HG02798 (cell line): ENCODE measurements at regions not wholly inside any gene's neighbourhood (a gene's known extent, or its start where the extent isn't known, plus 50 kb on each side); places are given as distances from the start of the nearest gene placed in this dataset.
"Not testable (repeated sequence)": the region's sequence is repeated elsewhere in the genome, so short reads cannot be mapped to it uniquely, and the experiment has no call there.

Source experiments
- ATAC-seq: cut with Tn5 transposase; IDR thresholded peaks from one replicate; pipeline ENCODE4 v1.9.1; 2021; ENCODE audit warnings: mild to moderate bottlenecking; ENCODE audit not compliant: unreplicated experiment, poor library complexity

DNA sequence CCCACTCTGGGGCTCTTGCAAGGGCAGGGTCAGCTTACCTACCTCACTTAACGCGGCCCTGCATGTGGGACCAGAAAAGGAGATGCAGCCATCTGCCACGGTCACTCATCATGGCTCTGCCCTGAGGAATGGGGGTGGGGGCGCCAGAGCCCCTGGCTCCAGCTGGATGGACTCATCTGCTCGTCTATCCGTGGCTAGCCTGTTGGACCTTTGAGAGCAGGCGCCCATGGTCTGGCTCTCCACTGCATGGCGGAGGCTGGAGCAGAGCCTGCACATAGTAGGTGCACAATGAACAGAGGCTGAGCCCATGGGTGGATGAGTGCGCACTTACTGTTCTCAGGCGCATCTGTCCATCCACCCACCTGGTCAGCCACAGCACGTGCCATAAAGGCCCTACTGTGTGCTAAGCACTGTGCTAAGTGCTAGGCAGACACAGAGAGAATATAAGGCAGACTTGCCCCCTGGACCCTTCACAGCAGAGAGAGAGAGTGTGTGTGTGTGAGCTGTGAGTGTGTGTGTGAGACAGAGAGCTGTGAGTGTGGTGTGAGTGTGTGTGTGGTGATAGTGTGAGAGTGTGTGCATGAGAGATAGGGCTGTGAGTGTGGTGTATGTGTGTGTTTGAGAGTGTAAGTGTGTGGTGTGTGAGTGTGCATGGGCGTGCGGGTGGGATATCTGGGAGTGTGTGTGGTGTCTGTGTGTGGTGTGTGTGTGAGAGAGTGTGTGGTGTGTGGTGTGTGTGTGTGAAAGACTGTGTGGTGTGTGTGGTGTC is 151.3 kb downstream of the TFCP2L1 start:
- ATAC-seq = no peak

DNA sequence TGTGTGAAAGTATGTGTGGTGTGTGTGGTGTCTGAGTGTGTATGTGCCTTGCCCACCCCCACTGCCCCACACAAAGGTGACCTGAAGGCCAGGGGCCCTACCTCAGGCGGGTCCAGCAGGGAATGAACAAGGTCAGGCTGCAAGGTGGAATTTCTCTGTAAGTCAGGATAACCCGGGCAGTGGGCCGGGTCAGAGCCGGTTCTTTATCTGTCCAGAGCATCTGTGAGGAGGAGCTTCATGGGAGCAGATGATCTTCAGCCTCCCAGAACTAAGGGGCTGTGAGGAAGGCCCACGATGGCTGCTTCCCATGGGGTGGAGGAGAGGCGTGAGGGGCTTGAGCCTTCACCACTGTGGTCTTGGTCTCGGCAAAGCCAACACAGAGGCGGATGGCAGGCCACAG is 150.3 kb downstream of the TFCP2L1 start:
- no peak for ATAC-seq

GRCh38 chr2:121135168-121135853 is 149.7 kb downstream of the TFCP2L1 start:
- no peak for ATAC-seq

- no peak for ATAC-seq
Measured at GRCh38 chr2:121136323-121136722, 148.7 kb downstream of the TFCP2L1 start.

DNA sequence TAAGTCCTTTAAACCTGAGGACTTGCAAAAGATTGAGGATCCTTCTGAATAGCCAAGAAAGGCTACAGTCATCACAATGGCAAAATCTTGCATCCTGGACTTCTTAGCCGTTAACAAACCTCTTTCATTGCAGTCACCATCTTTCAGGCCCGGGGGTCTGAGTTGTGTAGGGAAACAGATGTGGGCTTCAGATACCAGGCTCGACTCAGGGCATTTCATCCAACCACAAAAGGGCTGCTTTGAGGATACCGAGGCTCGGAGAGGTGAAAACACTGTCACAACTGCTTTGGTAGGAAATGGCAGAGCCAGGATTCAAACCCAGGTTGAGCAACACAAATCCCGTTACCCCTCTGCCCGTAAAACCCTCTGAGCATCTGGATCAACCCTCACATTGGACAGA is 147.4 kb downstream of the TFCP2L1 start:
- no peak for ATAC-seq

DNA sequence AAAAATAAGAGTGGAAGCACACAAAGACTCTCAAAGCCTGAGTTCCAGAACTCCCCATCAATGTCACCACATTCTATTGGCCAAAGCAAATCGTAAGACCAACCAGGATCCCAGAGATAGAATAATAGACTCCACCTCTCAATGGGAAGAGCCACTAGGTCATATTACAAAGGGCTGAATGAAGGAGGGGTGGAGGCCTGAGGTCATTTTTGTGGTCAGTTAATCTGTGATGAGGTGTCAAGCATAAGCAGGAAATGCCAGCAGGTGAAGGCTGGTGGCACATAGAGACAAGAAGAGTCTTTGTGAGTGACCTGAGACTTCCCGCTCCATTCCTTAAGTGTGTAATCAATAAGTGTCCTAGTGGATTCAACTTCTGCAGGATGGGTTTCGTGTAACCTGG is 144.3 kb downstream of the TFCP2L1 start:
- ATAC-seq = no peak

GRCh38 chr2:121142452-121142851 is 142.6 kb downstream of the TFCP2L1 start:
- no peak for ATAC-seq

DNA sequence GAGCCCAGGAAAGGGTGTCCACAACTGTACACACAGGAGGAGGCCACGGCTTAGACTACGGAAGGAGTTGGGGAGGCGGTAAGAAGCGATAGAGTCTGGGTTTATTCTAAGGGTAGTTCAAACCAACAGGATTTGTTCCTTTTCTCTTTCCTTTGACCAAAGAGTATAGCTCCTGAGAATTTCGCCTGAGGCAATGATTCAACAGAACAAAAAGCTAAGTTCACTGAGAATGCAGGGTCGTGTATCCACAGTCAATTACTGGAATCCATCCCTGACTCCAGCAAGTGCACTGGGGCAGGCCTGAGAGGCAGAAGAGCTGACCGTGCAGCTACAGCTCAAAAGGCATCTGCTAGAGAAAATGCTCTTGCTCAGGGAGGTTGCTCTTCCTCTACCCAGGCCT is 140.9 kb downstream of the TFCP2L1 start:
- ATAC-seq = no peak

GRCh38 chr2:121146630-121147029 is 138.4 kb downstream of the TFCP2L1 start:
- ATAC-seq = no peak

- ATAC-seq = no peak
Measured at GRCh38 chr2:121147766-121148165, 137.2 kb downstream of the TFCP2L1 start.

- ATAC-seq = no peak
Measured at GRCh38 chr2:121148481-121148880, 136.5 kb downstream of the TFCP2L1 start.

GRCh38 chr2:121149384-121149783 is 135.6 kb downstream of the TFCP2L1 start:
- ATAC-seq = no peak

DNA sequence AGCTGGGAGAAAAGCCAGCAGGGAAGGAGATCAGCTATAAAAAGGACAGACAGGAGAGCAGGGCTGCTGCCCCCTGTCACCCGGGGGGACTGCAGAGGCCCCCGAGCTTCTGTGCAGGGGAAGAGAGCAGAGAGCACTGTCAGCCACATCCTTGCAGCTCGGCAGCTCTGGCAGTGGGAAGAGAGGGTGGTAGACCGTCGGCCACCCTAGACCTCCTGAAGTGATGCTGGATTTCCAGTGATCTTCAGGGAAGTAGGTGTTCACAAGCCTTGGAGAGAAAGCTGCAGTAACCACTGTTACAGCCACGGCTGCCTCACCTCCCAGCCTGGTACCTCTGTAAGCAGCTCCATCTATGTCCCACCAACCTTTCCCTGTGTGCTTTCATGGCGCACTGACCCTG is 134.9 kb downstream of the TFCP2L1 start:
- no peak for ATAC-seq

- ATAC-seq = no peak
Measured at GRCh38 chr2:121150713-121151112, 134.3 kb downstream of the TFCP2L1 start.

DNA sequence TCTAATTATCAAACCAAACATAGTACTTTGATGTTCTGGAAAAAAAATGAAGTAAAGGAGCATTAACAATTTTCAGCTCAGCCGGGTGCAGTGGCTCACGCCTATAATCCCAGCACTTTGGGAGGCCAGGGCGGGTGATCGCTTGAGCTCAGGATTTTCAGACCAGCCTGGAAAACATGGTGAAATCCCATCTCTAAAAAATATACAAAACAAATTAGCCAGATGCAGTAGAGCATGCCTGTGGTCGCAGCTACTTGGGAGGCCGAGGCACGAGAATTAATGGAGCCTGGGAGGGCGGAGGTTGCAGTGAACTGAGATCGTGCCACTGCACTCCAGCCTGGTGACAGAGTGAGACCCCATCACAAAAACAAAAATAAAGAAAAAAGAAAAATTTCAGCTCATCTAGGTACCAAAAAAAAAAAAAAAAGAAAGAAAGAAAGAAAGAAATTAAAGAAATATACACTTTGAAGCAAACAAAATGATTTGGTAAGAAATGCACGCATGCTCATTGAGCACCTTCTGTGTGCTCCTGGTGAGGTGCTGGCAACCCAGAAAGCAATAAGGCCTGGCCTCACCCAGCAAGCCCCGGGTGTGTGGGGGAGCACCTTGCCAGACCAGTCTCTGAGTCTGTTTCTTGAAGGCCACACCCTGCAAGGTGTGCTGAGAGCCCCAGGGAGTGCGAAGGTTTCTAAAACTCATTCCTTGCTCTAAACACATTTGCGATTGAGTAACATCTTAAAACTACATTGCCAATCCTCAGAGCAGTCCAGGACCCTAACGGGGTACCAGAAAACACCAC is 133.5 kb downstream of the TFCP2L1 start:
- no peak for ATAC-seq

DNA sequence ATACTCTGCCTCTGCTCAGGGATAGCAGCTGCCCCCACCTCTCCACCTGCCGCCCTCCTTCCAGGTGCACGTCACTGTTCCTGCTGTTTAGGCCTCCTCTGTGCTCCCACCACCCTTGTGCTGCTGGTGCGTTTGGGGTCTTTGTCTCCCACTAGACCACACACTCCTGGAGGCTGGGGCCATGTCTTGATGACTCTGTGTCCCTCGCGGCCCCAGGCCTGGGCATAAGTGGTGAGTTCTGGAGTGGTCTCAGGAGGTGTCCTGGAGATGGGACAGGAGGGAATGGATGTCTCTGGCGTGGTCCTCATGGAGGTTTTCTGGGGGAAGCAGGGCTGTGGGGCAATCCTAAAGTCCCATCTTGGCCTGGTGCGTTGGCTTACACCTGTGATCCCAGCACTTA is 132.1 kb downstream of the TFCP2L1 start:
- no peak for ATAC-seq

- ATAC-seq = no peak
Measured at GRCh38 chr2:121153516-121153915, 131.5 kb downstream of the TFCP2L1 start.

- ATAC-seq = no peak
Measured at GRCh38 chr2:121155502-121156056, 129.4 kb downstream of the TFCP2L1 start.

DNA sequence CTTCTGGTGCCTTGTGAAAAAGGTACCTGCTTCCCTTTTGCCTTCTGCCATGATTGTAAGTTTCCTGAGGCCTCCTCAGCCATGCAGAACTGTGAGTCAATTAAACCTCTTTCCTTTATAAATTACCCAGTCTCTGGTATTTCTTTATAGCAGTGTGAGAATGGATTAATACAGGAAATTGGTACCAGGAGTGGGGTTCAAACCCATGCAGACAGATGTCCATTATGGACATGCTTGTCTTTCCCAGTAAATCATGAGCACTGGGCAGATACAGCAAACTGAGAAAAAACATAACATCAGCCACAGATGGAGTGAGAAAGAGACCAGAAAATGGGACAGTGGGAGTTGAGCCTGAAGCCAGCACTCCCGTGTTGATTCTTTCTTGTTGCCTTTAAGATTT is 127.5 kb downstream of the TFCP2L1 start:
- ATAC-seq = not testable (repeated sequence)

- ATAC-seq = no peak
Measured at GRCh38 chr2:121159291-121160071, 125.5 kb downstream of the TFCP2L1 start.
